Sigmoid colon (tissue), 3 donors: ENCODE measurements at regions not wholly inside any gene's neighbourhood (a gene's known extent, or its start where the extent isn't known, plus 50 kb on each side); places are given as distances from the start of the nearest gene placed in this dataset.

Source experiments
- CTCF ChIP-seq, 4 experiments: fragments of 450-650 bp in 3 of 4; fragments of 200-600 bp in 1 of 4; IDR thresholded peaks; one replicate each; pipeline ENCODE4 v1.5.1; 2016 to 2019; ENCODE audit warnings: antibody characterized with exemption in 4 of 4, mild to moderate bottlenecking in 3 of 4, moderate library complexity in 2 of 4
- POLR2A ChIP-seq, 2 donors: fragments of 450-650 bp; IDR thresholded peaks; one replicate each; pipeline ENCODE4 v1.6.1; 2016; ENCODE audit warnings: antibody characterized with exemption in 2 of 2, mild to moderate bottlenecking in 2 of 2, moderate library complexity in 2 of 2

- TF ChIP-seq CTCF (IDR thresholded peaks at IDR 0.05) (no peak), POLR2A (IDR thresholded peaks at IDR 0.05) (no peak)
These were observed 97.6 kb upstream of the ZNF366 start for GRCh38 chr5:72604798-72605154.
